Right lobe of liver (tissue), 4 donors: ENCODE measurements at regions not wholly inside any gene's neighbourhood (a gene's known extent, or its start where the extent isn't known, plus 50 kb on each side); places are given as distances from the start of the nearest gene placed in this dataset.

ENCODE experiments used
- CTCF ChIP-seq, 4 donors: fragments of 200-600 bp in 3 of 4; fragments of 450-650 bp in 1 of 4; IDR thresholded peaks; one replicate each; pipeline versions ENCODE4 v1.5.1 to v1.8.0; 2016 to 2022; ENCODE audit warnings: antibody characterized with exemption in 4 of 4, mild to moderate bottlenecking in 2 of 4
- POLR2A ChIP-seq: fragments of 450-650 bp; IDR thresholded peaks from one replicate; pipeline ENCODE4 v1.6.1; 2017; ENCODE audit warnings: antibody characterized with exemption, mild to moderate bottlenecking
- donor health status: DM: no; HTN: no; CAD: no.
- donor health status: DM: no; HTN: no; CAD: no.
- donor health status: DM: no; HTN: yes; CAD: no.

DNA sequence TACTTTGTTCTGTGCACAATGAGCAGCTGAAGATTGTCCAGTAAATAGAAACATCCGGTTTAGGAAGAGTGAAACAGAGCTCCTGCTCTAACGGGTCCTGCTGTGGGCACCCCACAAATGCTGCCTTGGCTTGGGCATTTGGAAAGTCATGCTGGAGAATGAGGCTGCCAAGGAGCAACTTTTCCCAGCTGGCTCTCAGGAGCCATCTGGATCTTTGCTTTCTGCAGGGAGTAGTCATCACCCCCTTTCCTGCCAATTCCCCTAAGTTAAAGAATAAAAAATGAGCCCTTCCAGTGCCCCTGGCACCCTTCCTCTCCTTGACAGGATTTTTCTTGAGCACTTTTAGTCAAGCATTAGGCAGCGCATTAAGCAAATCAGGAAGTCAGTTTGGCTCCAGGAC lies 90.0 kb downstream of the FAM43A start:
- TF ChIP-seq CTCF (IDR thresholded peaks at IDR 0.05) (no peak), POLR2A (no peak)
